ENCODE measurements at regions not wholly inside any gene's neighbourhood (a gene's known extent, or its start where the extent isn't known, plus 50 kb on each side); places are given as distances from the start of the nearest gene placed in this dataset.
"Not testable (repeated sequence)": the region's sequence is repeated elsewhere in the genome, so short reads cannot be mapped to it uniquely, and the experiment has no call there.

GRCh38 chr2:82027921-82028615 is 1723.5 kb upstream of the LRRTM1 start:
- peaks cover 0 to 1% (median 0%) of the 10 kb centered on the region in 3 donors for H3K4me1 Mint-ChIP-seq

GRCh38 chr2:82023710-82024109 is 1719.2 kb upstream of the LRRTM1 start:
- Mint-ChIP-seq H3K36me3 (peaks cover 4% of the 10 kb centered on the region), H3K4me3 (no peak overlapping the region), H3K4me1 (peaks cover 0 to 2% (median 0%) of the 10 kb centered on the region in 3 donors), H3K27me3 (no peaks in the 10 kb centered on the region), H3K9me3 (peaks cover 0 to 6% (median 2%) of the 10 kb centered on the region in 3 donors), H3K27ac (no peak overlapping the region)

More at GRCh38 chr2:82027921-82028615, 1723.5 kb upstream of the LRRTM1 start:
- no peak overlapping the region for H3K27ac Mint-ChIP-seq
- H3K9me3 Mint-ChIP-seq = peaks cover 2 to 13% (median 3%) of the 10 kb centered on the region in 3 donors
- H3K27me3 Mint-ChIP-seq = no peaks in the 10 kb centered on the region
- no peak overlapping the region for H3K4me3 Mint-ChIP-seq
- H3K36me3 Mint-ChIP-seq = no peaks in the 10 kb centered on the region

GRCh38 chr2:82013641-82014040 is 1709.1 kb upstream of the LRRTM1 start:
- Mint-ChIP-seq H3K36me3 (no peaks in the 10 kb centered on the region), H3K4me3 (no peak overlapping the region), H3K4me1 (no peaks in the 10 kb centered on the region), H3K27me3 (no peaks in the 10 kb centered on the region), H3K27ac (no peak overlapping the region), H3K9me3 (no peaks in the 10 kb centered on the region)

- Mint-ChIP-seq H3K27ac (no peak overlapping the region), H3K4me3 (no peak overlapping the region), H3K27me3 (no peaks in the 10 kb centered on the region), H3K36me3 (no peaks in the 10 kb centered on the region), H3K9me3 (peaks cover 2 to 9% (median 6%) of the 10 kb centered on the region in 3 donors), H3K4me1 (no peaks in the 10 kb centered on the region)
These were observed 1702.6 kb upstream of the LRRTM1 start for GRCh38 chr2:82007071-82007664.

- H3K4me1 Mint-ChIP-seq, H3K36me3 Mint-ChIP-seq, H3K27me3 Mint-ChIP-seq, H3K9me3 Mint-ChIP-seq, H3K4me3 Mint-ChIP-seq, H3K27ac Mint-ChIP-seq: not testable (repeated sequence)
These were observed 1701.3 kb upstream of the LRRTM1 start for GRCh38 chr2:82005889-82006288.

- Mint-ChIP-seq H3K4me1 (no peaks in the 10 kb centered on the region), H3K36me3 (no peaks in the 10 kb centered on the region), H3K4me3 (no peak overlapping the region), H3K27ac (no peak overlapping the region), H3K27me3 (no peaks in the 10 kb centered on the region), H3K9me3 (peaks cover 0 to 8% (median 6%) of the 10 kb centered on the region in 3 donors)
These were observed 1697.1 kb upstream of the LRRTM1 start for GRCh38 chr2:82001614-82002013.

GRCh38 chr2:82000606-82001005 is 1696.1 kb upstream of the LRRTM1 start:
- H3K4me1 Mint-ChIP-seq = no peaks in the 10 kb centered on the region
- H3K9me3 Mint-ChIP-seq = peaks cover 0 to 8% (median 6%) of the 10 kb centered on the region in 3 donors
- no peak overlapping the region for H3K27ac Mint-ChIP-seq
- H3K4me3 Mint-ChIP-seq = no peak overlapping the region
- H3K36me3 Mint-ChIP-seq = no peaks in the 10 kb centered on the region
- no peaks in the 10 kb centered on the region for H3K27me3 Mint-ChIP-seq

GRCh38 chr2:81996332-81996731 is 1691.8 kb upstream of the LRRTM1 start:
- H3K36me3 Mint-ChIP-seq = no peaks in the 10 kb centered on the region
- H3K4me3 Mint-ChIP-seq = no peak overlapping the region
- H3K27ac Mint-ChIP-seq = no peak overlapping the region
- no peaks in the 10 kb centered on the region for H3K27me3 Mint-ChIP-seq
- H3K9me3 Mint-ChIP-seq = peaks cover 0 to 5% (median 0%) of the 10 kb centered on the region in 3 donors
- H3K4me1 Mint-ChIP-seq = no peaks in the 10 kb centered on the region

GRCh38 chr2:81991282-81991681 is 1686.7 kb upstream of the LRRTM1 start:
- no peak overlapping the region for H3K4me3 Mint-ChIP-seq
- peaks cover 0 to 9% (median 2%) of the 10 kb centered on the region in 3 donors for H3K9me3 Mint-ChIP-seq
- H3K27ac Mint-ChIP-seq = no peak overlapping the region
- H3K4me1 Mint-ChIP-seq = no peaks in the 10 kb centered on the region
- H3K27me3 Mint-ChIP-seq = no peaks in the 10 kb centered on the region
- no peaks in the 10 kb centered on the region for H3K36me3 Mint-ChIP-seq

GRCh38 chr2:81987370-81987769 is 1682.8 kb upstream of the LRRTM1 start:
- peaks cover 2 to 13% (median 2%) of the 10 kb centered on the region in 3 donors for H3K9me3 Mint-ChIP-seq
- H3K4me3 Mint-ChIP-seq = no peak overlapping the region
- H3K27me3 Mint-ChIP-seq = no peaks in the 10 kb centered on the region

GRCh38 chr2:81984969-81985637 is 1680.6 kb upstream of the LRRTM1 start:
- Mint-ChIP-seq H3K4me1 (no peaks in the 10 kb centered on the region), H3K9me3 (peaks cover 2 to 13% (median 2%) of the 10 kb centered on the region in 3 donors), H3K4me3 (no peak overlapping the region), H3K36me3 (no peaks in the 10 kb centered on the region), H3K27me3 (no peaks in the 10 kb centered on the region), H3K27ac (no peak overlapping the region)

More at GRCh38 chr2:81987370-81987769, 1682.8 kb upstream of the LRRTM1 start:
- Mint-ChIP-seq H3K27ac (no peak overlapping the region), H3K4me1 (no peaks in the 10 kb centered on the region), H3K36me3 (no peaks in the 10 kb centered on the region)

GRCh38 chr2:81981585-81981984 is 1677.0 kb upstream of the LRRTM1 start:
- Mint-ChIP-seq H3K4me1 (no peaks in the 10 kb centered on the region), H3K4me3 (no peak overlapping the region), H3K36me3 (no peaks in the 10 kb centered on the region), H3K9me3 (peaks cover 2 to 7% (median 5%) of the 10 kb centered on the region in 3 donors), H3K27ac (no peak overlapping the region), H3K27me3 (no peaks in the 10 kb centered on the region)

- H3K36me3 Mint-ChIP-seq = no peaks in the 10 kb centered on the region
- H3K4me1 Mint-ChIP-seq = no peaks in the 10 kb centered on the region
- H3K27ac Mint-ChIP-seq = no peak overlapping the region
- no peak overlapping the region for H3K4me3 Mint-ChIP-seq
- H3K9me3 Mint-ChIP-seq = peaks cover 2 to 7% (median 4%) of the 10 kb centered on the region in 3 donors
- no peaks in the 10 kb centered on the region for H3K27me3 Mint-ChIP-seq
These were observed 1674.5 kb upstream of the LRRTM1 start for GRCh38 chr2:81979086-81979485.

GRCh38 chr2:81976998-81977397 is 1672.4 kb upstream of the LRRTM1 start:
- no peak overlapping the region for H3K27ac Mint-ChIP-seq
- no peaks in the 10 kb centered on the region for H3K4me1 Mint-ChIP-seq
- no peaks in the 10 kb centered on the region for H3K27me3 Mint-ChIP-seq
- H3K36me3 Mint-ChIP-seq = no peaks in the 10 kb centered on the region
- H3K9me3 Mint-ChIP-seq = peaks cover 2 to 7% (median 2%) of the 10 kb centered on the region in 3 donors
- H3K4me3 Mint-ChIP-seq = no peak overlapping the region

GRCh38 chr2:81974216-81974615 is 1669.7 kb upstream of the LRRTM1 start:
- Mint-ChIP-seq H3K9me3 (peaks cover 1 to 5% (median 2%) of the 10 kb centered on the region in 3 donors), H3K4me3 (no peak overlapping the region), H3K27me3 (no peaks in the 10 kb centered on the region), H3K4me1 (no peaks in the 10 kb centered on the region), H3K36me3 (no peaks in the 10 kb centered on the region), H3K27ac (no peak overlapping the region)
